ENCODE measurements at regions not wholly inside any gene's neighbourhood (a gene's known extent, or its start where the extent isn't known, plus 50 kb on each side); places are given as distances from the start of the nearest gene placed in this dataset.

GRCh38 chr4:16382571-16382970 lies 156.3 kb upstream of the TAPT1 start:
- TF ChIP-seq ZNF274 (IDR thresholded peaks at IDR 0.05; ENCODE audit: borderline replicate concordance, extremely low read depth, low read length) (no peak), SP1 (IDR thresholded peaks at IDR 0.05; ENCODE audit: low read depth, low read length) (no peak), CTCF (IDR thresholded peaks at IDR 0.05; ENCODE audit: control extremely low read depth in 1 of 3, insufficient read depth in 1 of 3, low read depth in 1 of 3, low read length in 3 of 3) (no peak), POLR2A (IDR thresholded peaks at IDR 0.05; ENCODE audit: control extremely low read depth in 1 of 2, low read depth in 2 of 2, low read length in 2 of 2) (no peak), POLR2AphosphoS5 (IDR thresholded peaks at IDR 0.05; ENCODE audit: low read depth, low read length) (no peak), SIN3A (conservative IDR thresholded peaks at IDR 0.05 in 1 of 2, IDR thresholded peaks at IDR 0.05 in 1 of 2; ENCODE audit: low read depth in 1 of 2, low read length in 2 of 2) (no peak), CHD1 (IDR thresholded peaks at IDR 0.05; ENCODE audit: low read depth, low read length) (no peak), EZH2 (IDR thresholded peaks at IDR 0.05; ENCODE audit: low read depth, low read length, severe bottlenecking) (no peak), CBX5 (IDR thresholded peaks at IDR 0.05; ENCODE audit: low read depth, low read length) (no peak), TCF12 (IDR thresholded peaks at IDR 0.05; ENCODE audit: low read depth, low read length) (no peak), NRF1 (IDR thresholded peaks at IDR 0.05; ENCODE audit: low read depth, low read length) (no peak), FOSL1 (IDR thresholded peaks at IDR 0.05; ENCODE audit: insufficient read depth, low read depth, low read length) (no peak)
- TF ChIP-seq, protein P1, sequence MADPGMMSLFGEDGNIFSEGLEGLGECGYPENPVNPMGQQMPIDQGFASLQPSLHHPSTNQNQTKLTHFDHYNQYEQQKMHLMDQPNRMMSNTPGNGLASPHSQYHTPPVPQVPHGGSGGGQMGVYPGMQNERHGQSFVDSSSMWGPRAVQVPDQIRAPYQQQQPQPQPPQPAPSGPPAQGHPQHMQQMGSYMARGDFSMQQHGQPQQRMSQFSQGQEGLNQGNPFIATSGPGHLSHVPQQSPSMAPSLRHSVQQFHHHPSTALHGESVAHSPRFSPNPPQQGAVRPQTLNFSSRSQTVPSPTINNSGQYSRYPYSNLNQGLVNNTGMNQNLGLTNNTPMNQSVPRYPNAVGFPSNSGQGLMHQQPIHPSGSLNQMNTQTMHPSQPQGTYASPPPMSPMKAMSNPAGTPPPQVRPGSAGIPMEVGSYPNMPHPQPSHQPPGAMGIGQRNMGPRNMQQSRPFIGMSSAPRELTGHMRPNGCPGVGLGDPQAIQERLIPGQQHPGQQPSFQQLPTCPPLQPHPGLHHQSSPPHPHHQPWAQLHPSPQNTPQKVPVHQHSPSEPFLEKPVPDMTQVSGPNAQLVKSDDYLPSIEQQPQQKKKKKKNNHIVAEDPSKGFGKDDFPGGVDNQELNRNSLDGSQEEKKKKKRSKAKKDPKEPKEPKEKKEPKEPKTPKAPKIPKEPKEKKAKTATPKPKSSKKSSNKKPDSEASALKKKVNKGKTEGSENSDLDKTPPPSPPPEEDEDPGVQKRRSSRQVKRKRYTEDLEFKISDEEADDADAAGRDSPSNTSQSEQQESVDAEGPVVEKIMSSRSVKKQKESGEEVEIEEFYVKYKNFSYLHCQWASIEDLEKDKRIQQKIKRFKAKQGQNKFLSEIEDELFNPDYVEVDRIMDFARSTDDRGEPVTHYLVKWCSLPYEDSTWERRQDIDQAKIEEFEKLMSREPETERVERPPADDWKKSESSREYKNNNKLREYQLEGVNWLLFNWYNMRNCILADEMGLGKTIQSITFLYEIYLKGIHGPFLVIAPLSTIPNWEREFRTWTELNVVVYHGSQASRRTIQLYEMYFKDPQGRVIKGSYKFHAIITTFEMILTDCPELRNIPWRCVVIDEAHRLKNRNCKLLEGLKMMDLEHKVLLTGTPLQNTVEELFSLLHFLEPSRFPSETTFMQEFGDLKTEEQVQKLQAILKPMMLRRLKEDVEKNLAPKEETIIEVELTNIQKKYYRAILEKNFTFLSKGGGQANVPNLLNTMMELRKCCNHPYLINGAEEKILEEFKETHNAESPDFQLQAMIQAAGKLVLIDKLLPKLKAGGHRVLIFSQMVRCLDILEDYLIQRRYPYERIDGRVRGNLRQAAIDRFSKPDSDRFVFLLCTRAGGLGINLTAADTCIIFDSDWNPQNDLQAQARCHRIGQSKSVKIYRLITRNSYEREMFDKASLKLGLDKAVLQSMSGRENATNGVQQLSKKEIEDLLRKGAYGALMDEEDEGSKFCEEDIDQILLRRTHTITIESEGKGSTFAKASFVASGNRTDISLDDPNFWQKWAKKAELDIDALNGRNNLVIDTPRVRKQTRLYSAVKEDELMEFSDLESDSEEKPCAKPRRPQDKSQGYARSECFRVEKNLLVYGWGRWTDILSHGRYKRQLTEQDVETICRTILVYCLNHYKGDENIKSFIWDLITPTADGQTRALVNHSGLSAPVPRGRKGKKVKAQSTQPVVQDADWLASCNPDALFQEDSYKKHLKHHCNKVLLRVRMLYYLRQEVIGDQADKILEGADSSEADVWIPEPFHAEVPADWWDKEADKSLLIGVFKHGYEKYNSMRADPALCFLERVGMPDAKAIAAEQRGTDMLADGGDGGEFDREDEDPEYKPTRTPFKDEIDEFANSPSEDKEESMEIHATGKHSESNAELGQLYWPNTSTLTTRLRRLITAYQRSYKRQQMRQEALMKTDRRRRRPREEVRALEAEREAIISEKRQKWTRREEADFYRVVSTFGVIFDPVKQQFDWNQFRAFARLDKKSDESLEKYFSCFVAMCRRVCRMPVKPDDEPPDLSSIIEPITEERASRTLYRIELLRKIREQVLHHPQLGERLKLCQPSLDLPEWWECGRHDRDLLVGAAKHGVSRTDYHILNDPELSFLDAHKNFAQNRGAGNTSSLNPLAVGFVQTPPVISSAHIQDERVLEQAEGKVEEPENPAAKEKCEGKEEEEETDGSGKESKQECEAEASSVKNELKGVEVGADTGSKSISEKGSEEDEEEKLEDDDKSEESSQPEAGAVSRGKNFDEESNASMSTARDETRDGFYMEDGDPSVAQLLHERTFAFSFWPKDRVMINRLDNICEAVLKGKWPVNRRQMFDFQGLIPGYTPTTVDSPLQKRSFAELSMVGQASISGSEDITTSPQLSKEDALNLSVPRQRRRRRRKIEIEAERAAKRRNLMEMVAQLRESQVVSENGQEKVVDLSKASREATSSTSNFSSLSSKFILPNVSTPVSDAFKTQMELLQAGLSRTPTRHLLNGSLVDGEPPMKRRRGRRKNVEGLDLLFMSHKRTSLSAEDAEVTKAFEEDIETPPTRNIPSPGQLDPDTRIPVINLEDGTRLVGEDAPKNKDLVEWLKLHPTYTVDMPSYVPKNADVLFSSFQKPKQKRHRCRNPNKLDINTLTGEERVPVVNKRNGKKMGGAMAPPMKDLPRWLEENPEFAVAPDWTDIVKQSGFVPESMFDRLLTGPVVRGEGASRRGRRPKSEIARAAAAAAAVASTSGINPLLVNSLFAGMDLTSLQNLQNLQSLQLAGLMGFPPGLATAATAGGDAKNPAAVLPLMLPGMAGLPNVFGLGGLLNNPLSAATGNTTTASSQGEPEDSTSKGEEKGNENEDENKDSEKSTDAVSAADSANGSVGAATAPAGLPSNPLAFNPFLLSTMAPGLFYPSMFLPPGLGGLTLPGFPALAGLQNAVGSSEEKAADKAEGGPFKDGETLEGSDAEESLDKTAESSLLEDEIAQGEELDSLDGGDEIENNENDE (IDR thresholded peaks at IDR 0.05; ENCODE audit: insufficient replicate concordance, low read length) = no peak
- TF ChIP-seq, protein P2, sequence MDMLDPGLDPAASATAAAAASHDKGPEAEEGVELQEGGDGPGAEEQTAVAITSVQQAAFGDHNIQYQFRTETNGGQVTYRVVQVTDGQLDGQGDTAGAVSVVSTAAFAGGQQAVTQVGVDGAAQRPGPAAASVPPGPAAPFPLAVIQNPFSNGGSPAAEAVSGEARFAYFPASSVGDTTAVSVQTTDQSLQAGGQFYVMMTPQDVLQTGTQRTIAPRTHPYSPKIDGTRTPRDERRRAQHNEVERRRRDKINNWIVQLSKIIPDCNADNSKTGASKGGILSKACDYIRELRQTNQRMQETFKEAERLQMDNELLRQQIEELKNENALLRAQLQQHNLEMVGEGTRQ (IDR thresholded peaks at IDR 0.05; ENCODE audit: low read length) = no peak
